HG02610 (cell line): ENCODE measurements at regions not wholly inside any gene's neighbourhood (a gene's known extent, or its start where the extent isn't known, plus 50 kb on each side); places are given as distances from the start of the nearest gene placed in this dataset.

Experiments used
- ATAC-seq: cut with Tn5 transposase; IDR thresholded peaks from one replicate; pipeline ENCODE4 v1.9.1; 2021; ENCODE audit warnings: mild to moderate bottlenecking, moderate library complexity; ENCODE audit not compliant: unreplicated experiment

DNA sequence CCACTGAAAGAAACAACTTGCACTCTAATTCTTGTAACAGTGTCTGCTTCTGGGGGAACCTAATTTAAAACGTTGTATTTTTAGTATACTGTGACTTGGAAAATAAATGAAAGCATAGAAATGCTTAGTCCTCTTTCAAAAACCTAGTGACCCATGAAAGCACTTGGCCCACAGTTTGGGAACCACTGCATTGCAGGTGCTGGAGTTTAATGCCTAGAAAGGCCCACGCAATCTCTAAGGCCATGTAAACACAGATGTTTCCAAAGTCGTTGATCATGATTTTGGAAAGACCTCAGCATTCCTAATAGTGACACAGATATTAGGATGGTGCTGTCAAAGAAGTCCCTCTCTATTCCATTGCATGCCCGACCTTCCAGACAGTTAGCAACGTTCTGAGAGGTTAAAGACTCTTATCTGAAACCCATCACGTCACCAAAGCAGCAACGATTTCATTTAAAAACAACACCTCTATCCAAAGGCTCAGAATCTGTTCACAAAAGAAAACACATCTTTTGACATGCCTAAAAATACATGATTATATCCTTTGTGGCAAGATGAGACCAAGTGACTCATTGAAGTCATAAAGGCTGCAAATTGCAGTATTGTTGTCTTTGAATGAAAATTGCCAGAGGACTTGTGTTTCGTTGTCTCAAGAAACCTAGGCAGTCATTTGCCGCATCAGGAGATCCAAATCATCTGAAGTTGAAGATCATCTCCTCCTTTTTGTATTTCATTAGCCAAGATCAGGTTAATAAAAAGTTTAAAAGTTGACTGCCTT, 328.0 kb upstream of the ZNF507 start:
- no peak for ATAC-seq

DNA sequence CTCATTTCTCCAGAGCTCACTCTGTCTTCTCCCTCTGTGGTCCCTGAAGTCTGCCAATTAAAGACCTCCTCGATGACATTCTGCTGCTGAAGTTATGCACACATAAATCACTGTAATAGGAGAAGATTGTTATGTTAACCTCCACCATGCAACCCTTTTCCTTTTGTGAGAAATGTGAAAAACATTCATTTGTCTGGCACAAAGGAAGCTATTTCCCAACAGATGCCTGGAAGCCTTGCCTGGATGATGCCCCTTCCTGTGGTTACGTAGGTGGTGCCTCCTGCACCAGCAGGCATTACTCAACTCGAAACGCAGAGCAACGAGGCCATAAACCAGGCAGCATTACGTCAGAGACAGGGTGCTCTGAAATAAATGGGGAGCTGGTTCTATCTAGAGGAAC, 327.4 kb upstream of the ZNF507 start:
- no peak for ATAC-seq

DNA sequence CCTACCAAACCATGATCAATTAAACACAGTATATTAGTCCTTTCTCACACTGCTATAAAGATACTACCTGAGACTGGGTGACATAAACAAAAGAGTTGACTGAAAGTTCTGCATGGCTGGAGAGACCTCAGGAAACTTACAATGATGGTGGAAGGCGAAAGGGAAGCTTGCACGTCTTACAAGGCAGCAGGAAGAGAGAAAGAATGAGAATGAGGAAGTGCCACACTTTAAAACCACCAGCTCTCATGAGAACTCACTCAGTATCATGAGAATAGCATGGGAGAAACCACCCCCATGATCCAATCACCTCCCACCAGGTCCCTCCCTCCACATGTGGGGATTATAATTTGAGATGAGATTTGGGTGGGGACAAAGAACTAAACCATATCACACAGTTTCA, 324.9 kb upstream of the ZNF507 start:
- no peak for ATAC-seq

DNA sequence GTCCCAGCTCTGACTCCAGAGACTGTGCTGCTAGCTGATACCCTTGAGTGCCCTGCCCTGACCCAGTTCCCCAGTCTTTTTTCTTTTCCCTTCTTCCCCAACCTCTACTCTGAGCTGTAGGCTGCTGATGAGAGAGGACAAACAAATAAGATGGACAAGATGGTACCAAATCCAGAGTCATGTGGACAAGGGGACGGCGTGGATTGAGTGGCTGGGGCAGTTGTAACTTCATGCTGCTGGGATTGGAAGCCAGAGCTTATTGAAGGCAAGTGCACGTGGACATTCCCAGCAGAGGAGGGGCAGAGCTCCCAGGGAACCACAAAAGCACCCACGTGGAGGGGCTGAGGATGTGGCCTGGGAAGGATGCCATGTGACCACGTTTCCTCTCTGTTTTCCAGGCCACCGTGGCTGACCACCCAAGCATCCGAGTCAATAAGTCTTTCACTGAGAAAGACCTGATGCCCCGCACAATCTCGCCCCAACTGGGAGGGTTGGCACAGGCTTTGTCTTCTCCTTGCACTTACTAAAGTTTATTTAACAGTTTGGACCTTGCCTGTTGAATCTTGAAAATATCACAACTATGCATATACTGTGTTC, 323.3 kb upstream of the ZNF507 start:
- no peak for ATAC-seq

DNA sequence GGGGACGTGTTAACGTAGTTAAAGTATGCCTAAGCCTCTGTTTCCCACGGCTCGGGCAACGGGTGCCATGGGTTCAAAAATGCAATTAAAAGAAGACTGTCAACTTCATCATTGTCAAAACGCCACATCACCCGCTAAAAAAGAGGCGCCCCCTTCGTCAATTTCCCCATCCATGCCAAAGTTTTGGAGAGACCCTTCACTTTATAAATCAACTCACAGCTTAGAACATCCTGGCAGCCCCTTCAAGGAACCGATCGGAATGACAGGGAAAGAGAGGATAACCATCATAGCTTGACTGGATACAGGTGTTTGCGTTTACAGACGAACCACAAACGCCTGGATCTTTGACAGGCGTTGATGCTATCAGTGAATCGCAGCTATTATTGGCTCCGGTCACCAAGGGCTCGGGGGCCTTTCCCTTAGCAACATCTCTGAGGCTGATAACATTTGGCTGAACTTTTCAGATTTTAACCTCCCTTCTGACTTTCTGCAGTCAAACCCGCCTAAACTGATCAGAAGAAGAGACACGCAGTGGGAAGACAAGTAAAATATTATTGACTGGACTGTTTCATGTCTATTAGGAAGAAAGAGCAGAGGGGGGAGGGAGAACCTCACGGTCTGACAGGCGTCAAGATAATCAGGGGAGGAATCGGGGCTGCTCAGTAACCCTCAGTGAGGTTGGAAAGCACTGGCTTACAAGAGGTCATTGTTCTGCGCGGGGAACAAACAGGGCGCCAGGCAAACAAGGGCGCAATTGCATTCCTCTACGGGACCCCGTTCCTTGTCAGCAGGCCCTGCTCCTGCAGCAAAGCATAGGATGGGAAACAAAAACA, 322.5 kb upstream of the ZNF507 start:
- ATAC-seq = no peak

DNA sequence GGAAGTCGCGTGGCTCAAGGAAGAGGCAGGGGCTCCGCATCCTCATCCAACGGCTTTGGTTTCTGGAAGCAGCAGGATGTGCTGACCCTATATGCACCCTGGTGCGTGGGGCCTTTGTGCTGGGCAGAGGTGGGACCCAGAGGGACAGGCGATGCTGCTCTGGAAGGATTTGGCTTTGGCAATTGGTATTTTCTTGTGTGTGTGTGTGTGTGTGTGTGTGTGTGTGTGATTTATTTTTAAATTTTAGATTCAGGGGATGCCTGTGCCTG, 321.9 kb upstream of the ZNF507 start:
- ATAC-seq = no peak

DNA sequence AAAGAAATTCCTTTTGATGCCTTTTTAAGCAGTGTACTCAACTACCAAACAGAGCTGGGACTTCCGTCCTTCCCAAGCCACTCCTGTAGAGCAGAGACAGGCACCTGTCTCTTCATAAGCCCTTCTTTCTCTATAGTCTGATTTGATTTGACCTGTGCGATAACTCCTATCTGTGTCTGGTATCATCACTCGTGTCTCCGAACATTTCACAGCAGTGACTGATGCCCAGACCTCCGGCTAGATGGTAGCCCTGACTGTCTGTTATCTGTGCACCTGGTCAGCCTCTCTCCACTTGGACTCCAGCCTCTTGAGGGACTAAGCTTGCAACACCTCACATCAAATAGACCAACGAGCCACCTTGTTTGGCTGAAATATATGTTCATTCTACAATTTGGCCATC, 316.2 kb upstream of the ZNF507 start:
- ATAC-seq = no peak

DNA sequence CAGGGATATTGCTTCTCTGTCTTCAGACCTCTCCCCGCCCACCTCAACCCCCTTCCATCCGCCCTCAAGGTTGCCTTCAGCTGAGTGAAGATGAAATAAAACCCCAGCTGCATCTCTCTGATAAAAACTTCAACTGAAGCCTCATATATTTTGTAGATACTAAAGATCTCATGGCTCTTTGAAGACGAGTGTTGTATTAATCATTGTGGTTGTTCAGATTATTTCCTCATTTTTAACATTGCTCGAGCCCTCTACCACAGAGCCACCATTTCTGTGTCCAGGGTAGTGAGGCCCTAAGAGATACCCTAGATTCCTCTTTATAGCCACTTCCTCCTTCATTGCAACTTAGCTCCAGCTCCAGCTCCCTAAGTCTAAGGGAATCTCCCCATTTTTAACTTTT, 312.8 kb upstream of the ZNF507 start:
- ATAC-seq = no peak

DNA sequence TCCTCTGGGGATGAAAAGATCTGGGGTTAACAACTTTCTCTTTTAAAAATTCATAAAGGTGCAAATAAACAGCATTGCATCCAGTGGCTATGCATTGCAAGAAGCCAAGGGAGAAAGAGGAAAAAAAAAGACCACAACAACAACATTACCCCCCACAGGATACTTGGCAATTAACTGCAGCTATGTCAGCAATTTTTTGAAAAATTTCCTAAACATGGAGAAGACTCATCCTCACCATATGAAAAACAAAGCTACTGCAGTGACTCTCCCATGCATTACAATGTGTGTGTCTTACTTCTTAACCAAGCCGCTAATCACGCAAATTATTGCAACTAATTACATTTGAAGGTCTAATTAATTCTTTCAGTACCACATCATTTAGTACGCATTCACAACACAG, 309.8 kb upstream of the ZNF507 start:
- no peak for ATAC-seq

DNA sequence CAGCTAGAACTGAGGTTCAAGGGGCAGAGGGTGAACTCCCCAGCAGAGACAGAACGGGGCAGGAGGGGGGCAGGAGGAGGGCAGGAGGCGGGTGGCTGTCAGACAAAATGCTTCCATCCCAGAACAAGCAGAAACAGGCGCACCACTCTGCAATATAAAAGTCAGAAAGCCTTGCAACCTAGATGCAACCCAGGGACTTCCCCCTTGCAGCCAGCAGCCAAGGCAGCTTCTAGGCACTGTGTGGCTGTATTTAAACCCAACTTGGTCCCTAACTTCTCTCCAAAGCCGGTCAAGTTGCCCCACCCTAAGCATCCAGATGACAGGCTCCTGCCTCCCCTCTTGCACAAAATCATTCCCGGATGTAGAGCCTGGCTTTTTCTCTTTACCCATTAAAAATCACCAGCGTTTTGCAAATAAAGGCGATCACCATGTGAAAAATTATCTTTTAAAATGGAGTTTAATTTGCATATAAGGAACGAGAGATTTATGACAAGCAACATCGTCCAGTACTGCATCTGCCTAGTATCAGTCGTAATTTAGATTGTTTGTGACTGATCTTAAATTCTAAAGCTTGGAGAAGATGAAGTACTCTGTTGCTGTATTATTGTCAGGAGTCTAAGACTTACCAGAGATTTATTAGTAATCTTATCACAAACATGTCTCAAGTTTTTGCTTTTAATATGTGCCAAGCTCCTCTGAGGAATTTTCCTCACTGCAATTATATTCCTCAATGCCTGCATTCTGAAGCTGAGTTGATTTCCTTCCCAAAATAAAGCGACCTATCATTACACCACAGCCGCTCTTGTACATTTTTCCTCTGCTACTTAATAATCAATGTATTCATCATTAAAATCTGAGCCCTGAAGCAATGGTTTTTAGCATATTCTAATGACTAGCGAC, 307.1 kb upstream of the ZNF507 start:
- ATAC-seq = no peak

DNA sequence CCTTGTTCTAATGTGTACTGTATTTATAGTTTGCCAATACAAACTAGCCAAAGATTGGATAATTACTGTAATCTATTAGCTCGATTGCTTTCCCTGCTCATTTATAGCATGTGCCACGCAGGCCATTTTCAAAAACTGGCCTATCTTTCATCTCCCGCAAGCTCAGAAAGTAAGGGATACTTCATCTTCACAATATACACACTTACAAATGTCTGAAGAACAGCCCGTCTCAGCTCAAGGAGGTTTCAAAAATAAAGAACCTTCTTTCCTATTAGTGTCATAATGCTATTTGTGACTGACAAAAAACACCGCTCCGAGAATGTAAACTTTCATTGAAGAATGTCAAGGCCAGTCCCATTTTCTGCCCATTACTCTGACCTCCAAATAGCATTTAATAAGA, 306.4 kb upstream of the ZNF507 start:
- ATAC-seq = no peak

DNA sequence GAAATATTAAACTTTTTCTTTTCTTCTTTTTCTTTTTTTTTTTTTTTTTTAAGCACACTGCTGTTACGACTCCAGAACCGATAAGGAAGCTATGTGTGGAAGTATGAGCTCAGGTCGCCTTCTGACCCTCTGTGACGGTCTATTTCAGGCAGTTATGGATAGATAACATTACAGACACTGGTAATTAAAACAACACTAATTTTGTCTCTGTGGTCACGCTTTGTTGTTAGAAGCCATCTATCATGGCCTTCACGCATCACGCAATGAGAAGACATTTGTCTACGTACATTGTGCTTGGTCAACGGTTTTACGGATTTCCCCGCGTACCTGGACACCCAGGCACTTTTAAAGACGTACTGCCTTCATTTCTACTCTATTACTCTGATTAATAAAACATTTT, 306.0 kb upstream of the ZNF507 start:
- no peak for ATAC-seq

DNA sequence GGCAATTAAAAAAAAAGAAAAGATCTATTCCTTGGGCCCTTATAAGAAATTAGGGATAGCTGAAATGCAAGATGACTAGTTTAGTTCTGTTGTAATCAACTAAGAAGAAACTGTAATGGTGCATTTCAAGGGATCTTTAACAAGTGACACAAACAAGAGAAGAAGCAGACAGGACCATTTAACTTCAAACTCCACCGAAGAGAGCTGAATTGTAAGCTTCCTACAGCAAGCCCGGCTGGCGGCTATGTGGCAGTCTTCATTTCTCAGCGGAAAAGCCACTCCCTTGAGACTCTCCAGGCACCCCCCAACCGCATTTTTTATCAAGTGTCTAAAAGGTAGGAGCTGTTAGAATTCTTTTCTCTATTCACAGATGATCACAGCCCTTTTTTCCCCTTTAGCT, 305.2 kb upstream of the ZNF507 start:
- no peak for ATAC-seq

DNA sequence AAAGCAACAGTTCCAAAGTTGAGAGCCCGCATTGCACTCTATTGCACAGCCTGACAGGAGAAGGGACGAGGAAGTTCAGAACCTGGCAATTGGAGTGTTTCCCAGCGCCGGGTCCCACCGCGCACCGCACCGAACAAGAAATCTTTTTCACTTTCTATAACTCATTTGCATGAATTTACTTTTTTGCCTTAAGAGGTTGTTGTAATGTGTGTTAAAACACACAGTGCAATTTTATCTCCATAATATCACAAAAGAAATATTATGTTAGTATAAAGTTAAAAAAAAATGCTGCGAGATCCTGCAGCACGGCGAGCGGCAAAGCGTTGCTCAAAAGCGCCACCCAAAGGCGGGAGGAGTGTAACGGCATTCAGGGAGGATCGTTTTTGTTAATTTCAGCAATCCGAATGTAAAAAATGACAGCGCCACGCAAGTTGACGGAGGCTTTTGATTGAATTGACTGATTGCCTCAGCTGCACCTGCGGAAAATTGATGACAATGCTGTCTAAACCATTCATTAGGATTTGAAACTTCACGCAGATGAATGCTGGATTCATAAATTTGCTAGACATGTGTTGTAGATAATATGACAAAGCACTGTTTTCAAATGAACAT, 303.6 kb upstream of the ZNF507 start:
- ATAC-seq = no peak

DNA sequence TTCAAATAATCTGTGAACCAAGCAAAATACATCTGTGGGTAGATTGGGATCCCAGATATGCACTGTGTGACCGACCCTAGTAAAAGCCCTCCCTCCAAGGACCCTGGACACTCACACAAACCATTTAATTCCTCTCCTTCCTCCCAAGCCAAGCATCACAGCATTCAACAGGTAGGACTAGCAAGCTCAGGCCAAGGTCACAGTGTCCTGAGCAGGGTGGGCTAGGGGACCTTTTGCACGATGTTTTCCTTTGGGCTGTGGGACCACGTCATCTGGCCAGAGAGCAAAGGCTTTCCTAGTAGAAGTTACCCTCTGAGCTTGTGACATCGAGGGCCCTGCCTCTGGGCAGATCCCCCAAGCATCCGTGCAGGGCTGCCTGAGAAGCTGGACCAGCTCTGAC, 297.6 kb upstream of the ZNF507 start:
- ATAC-seq = no peak

DNA sequence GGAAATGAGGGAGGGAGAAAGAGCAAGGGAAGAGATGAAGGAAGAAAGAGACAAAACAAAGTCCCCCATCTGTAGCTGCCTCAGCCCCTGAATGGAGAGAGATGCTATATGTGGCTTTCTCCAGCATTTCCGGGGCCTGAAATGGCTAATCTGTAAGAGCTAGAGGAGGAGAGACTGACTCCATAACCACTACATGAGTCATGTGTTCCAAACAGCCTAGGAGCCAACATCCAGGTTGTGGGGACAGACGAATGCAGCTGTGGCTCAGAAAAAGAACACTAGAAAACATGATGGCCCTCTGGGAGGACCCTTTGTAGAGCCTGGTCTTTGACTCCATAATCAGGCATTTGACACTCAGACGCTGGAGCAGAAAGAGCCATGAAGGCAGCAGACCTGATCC, 292.0 kb upstream of the ZNF507 start:
- ATAC-seq = no peak

DNA sequence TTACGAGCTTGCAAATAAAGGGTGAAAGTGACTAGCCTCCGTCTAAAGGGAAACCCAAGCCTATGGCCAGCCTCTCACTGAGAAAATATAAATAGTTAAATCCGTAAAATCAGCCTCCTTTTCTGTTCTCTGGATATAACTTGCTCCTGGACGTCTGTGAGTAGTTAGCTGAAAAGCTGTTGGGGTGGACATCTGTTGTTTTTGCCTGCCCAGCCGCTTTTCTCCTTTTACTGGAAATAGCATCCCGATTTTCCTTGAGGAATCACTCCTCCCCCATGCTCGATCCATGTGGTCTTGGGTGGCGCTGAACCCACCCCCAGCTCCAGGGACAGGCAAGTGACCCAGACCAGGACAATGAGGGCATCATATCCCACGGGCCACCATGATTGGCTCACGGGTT, 291.5 kb upstream of the ZNF507 start:
- ATAC-seq = no peak

DNA sequence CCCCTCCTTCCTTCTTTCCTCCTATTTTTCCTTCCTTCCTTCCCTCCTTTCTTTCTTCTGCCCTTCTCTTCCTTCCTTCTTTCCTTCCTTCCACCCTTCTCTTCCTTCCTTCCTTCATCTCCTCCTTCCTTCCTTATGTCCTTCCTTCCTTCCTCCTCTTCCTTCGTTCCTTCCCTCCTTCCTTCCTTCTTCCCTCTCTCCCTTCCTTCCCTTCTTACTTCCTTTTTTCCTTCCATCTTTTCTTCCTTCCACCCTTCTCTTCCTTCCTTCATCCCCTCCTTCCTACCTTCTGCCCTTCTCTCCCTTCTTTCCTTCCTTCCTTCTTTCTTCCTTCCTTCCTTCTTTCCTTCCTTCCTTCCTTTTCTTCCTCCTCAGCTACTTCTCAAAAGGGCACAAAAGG, 287.3 kb upstream of the ZNF507 start:
- no peak for ATAC-seq

DNA sequence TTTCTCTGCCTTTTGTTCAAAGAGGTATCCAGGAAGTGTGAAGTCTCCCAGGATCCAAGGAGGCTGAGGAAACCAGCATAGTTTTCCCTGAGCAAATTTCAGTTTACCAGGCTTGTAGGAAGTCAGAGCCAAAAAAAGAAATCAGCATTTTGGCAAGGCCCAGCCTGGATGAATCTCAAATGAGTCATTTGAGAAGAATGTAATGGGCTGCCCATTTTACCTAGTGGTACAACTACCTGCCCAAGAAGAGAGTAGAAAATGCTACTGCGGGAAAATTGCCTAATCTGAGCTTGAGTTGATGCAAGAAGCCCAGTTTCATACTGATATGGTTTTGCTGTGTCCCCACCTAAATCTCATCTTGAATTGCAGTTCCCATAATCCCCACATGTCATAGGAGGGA, 284.1 kb upstream of the ZNF507 start:
- ATAC-seq = no peak

DNA sequence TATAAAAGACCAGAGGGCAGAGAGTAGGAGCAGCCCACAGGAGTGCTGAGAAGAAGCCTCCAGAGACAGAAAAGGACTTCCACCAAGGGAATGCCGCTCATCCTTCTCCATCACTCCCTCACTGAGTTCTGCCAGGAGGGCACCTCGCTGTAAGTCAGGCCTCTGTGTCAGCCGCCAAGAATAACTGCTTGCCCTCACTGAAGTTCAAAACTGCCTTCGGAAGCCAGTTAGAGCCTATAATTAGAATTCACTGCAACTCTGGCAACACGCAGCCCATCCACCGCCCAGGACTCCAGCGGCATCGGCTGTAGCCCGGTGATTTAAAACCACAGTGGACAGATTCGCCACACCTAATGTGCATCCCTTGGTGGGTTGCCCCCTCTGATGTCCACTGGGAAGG, 281.8 kb upstream of the ZNF507 start:
- no peak for ATAC-seq

DNA sequence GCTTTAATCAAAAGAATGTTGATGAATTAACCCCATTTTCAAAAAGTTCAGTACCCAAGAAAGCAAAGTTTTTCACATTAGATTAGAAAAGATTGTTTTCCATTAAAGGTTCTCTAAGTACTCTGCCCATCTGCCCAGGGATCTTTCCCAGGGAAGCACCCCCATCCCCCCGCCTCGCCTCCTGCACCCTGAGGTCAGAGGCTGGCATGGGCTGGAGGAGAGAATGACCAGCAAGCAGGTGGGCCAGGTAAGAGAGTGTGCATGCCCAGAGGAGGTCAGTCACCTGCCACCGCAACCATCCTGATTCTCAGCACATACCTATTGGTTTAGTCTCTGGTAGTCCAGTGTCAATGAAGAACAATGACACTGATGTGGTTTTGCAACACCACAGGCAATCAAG, 279.4 kb upstream of the ZNF507 start:
- no peak for ATAC-seq
